ENCODE measurements at regions not wholly inside any gene's neighbourhood (a gene's known extent, or its start where the extent isn't known, plus 50 kb on each side); places are given as distances from the start of the nearest gene placed in this dataset.
A peak's percentile ranks its signal among the peaks of the same experiment; 100 is the strongest.

GRCh38 chr20:6613280-6613861, 154.1 kb upstream of the BMP2 start:
- Histone ChIP-seq H3K4me1 (ENCODE audit: control insufficient read depth, insufficient read depth, low read length) (no peaks in the 10 kb centered on the region), H3K27me3 (ENCODE audit: control insufficient read depth, insufficient read depth) (no peaks in the 10 kb centered on the region), H3K27ac (ENCODE audit: low read length) (no peak overlapping the region), H3K4me3 (ENCODE audit: low read length) (no peak overlapping the region), H3K9me3 (ENCODE audit: control insufficient read depth, low read length) (no peaks in the 10 kb centered on the region)
- 63% methylated on average over 8 of the region's 8 CpGs for WGBS
- DNase-seq (no peak), ATAC-seq (no peak)
- intact Hi-C loops (cut with DNase I) = no loop called here

- no peaks in the 10 kb centered on the region for H3K4me1 ChIP-seq (ENCODE audit: control insufficient read depth, insufficient read depth, low read length)
- ATAC-seq (no peak), DNase-seq (no peak)
- no peaks in the 10 kb centered on the region for H3K9me3 ChIP-seq (ENCODE audit: control insufficient read depth, low read length)
- no peak overlapping the region for H3K4me3 ChIP-seq (ENCODE audit: low read length)
- intact Hi-C loops (cut with DNase I) = no loop called here
- no peak overlapping the region for H3K27ac ChIP-seq (ENCODE audit: low read length)
- H3K27me3 ChIP-seq (ENCODE audit: control insufficient read depth, insufficient read depth) = no peaks in the 10 kb centered on the region
- 47% methylated on average over 1 of the region's 1 CpG for WGBS
Observed at GRCh38 chr20:6612606-6612923, 154.9 kb upstream of the BMP2 start.

GRCh38 chr20:6611911-6612605, 155.4 kb upstream of the BMP2 start:
- Histone ChIP-seq H3K4me1 (ENCODE audit: control insufficient read depth, insufficient read depth, low read length) (no peaks in the 10 kb centered on the region), H3K27ac (ENCODE audit: low read length) (no peak overlapping the region), H3K9me3 (ENCODE audit: control insufficient read depth, low read length) (no peaks in the 10 kb centered on the region), H3K4me3 (ENCODE audit: low read length) (no peak overlapping the region), H3K27me3 (ENCODE audit: control insufficient read depth, insufficient read depth) (no peaks in the 10 kb centered on the region)
- no peak for DNase-seq
- WGBS = 99% methylated on average over 2 of the region's 2 CpGs
- no peak for ATAC-seq
- intact Hi-C loops (cut with DNase I) = no loop called here

- Histone ChIP-seq H3K4me1 (ENCODE audit: control insufficient read depth, insufficient read depth, low read length) (no peaks in the 10 kb centered on the region), H3K9me3 (ENCODE audit: control insufficient read depth, low read length) (no peaks in the 10 kb centered on the region), H3K27ac (ENCODE audit: low read length) (no peak overlapping the region), H3K4me3 (ENCODE audit: low read length) (no peak overlapping the region), H3K27me3 (ENCODE audit: control insufficient read depth, insufficient read depth) (no peaks in the 10 kb centered on the region)
- ATAC-seq = no peak
- 94% methylated on average over 3 of the region's 3 CpGs for WGBS
- intact Hi-C loops (cut with DNase I) = no loop called here
- no peak for DNase-seq
Observed at GRCh38 chr20:6606651-6607050, 160.8 kb upstream of the BMP2 start.

- intact Hi-C loops (cut with DNase I) = no loop called here
Observed at GRCh38 chr20:6605055-6605935, 162.2 kb upstream of the BMP2 start.

GRCh38 chr20:6604179-6604578, 163.3 kb upstream of the BMP2 start:
- no peak for DNase-seq
- Histone ChIP-seq H3K9me3 (ENCODE audit: control insufficient read depth, low read length) (no peaks in the 10 kb centered on the region), H3K27ac (ENCODE audit: low read length) (no peak overlapping the region), H3K4me3 (ENCODE audit: low read length) (no peak overlapping the region), H3K27me3 (ENCODE audit: control insufficient read depth, insufficient read depth) (no peaks in the 10 kb centered on the region), H3K4me1 (ENCODE audit: control insufficient read depth, insufficient read depth, low read length) (no peaks in the 10 kb centered on the region)
- intact Hi-C loops (cut with DNase I) = no loop called here
- WGBS = 94% methylated on average over 3 of the region's 3 CpGs
- ATAC-seq = no peak

More at GRCh38 chr20:6605055-6605935, 162.2 kb upstream of the BMP2 start:
- Histone ChIP-seq H3K4me1 (ENCODE audit: control insufficient read depth, insufficient read depth, low read length) (no peaks in the 10 kb centered on the region), H3K27me3 (ENCODE audit: control insufficient read depth, insufficient read depth) (no peaks in the 10 kb centered on the region), H3K27ac (ENCODE audit: low read length) (no peak overlapping the region), H3K9me3 (ENCODE audit: control insufficient read depth, low read length) (no peaks in the 10 kb centered on the region), H3K4me3 (ENCODE audit: low read length) (no peak overlapping the region)
- 78% methylated on average over 4 of the region's 4 CpGs for WGBS
- ATAC-seq (no peak), DNase-seq (no peak)

GRCh38 chr20:6599876-6600735, 167.4 kb upstream of the BMP2 start:
- H3K4me1 ChIP-seq (ENCODE audit: control insufficient read depth, insufficient read depth, low read length) = no peaks in the 10 kb centered on the region
- H3K27me3 ChIP-seq (ENCODE audit: control insufficient read depth, insufficient read depth) = no peaks in the 10 kb centered on the region
- no peaks in the 10 kb centered on the region for H3K9me3 ChIP-seq (ENCODE audit: control insufficient read depth, low read length)
- no peak overlapping the region for H3K4me3 ChIP-seq (ENCODE audit: low read length)
- ATAC-seq = peak in 1 of 2 donors; percentile 26
- no peak for DNase-seq
- 70% methylated on average over 5 of the region's 5 CpGs for WGBS
- no peak overlapping the region for H3K27ac ChIP-seq (ENCODE audit: low read length)
- intact Hi-C loops (cut with DNase I) = no loop called here

- Histone ChIP-seq H3K4me1 (ENCODE audit: control insufficient read depth, insufficient read depth, low read length) (no peaks in the 10 kb centered on the region), H3K4me3 (ENCODE audit: low read length) (no peak overlapping the region), H3K27ac (ENCODE audit: low read length) (no peak overlapping the region), H3K27me3 (ENCODE audit: control insufficient read depth, insufficient read depth) (no peaks in the 10 kb centered on the region), H3K9me3 (ENCODE audit: control insufficient read depth, low read length) (no peaks in the 10 kb centered on the region)
- DNase-seq (no peak), ATAC-seq (peak; percentile 81 to 82)
- intact Hi-C loops (cut with DNase I) = no loop called here
- WGBS = 3% methylated on average over 4 of the region's 4 CpGs
Observed at GRCh38 chr20:6595704-6596103, 171.8 kb upstream of the BMP2 start.

DNA sequence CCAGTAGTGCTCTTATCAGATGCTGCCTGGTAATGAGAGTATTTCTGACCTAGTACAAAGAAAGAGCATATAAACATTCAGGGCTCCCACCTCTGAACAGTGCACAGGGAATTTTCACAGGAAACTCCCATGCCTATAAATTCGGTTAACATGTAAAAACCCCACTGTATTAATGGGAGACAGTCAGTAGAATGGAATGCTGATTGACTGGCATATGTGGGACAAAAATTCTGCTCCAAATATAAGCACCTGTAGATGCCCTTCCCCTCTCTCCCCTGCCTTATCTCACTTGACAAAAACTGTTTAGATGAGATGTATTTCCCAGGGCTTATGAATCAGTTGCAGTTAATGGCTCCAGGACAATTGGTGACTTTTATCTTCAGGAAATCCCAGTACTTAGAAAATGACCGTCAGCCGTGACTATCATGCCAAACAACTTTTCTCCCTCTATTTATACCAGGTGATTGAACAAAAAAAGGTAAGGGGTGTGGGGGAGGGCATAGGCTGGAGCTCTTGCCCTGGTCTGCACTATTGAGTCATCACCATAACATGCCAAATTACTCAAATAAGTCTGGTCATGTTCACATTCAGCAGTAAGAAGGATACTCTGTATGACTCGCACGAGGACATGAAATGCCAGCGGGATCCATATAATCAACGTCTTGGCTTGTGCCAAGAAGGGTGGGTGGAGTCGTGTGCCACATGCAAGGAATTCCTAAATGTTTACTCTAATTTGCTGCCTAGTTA, 176.4 kb upstream of the BMP2 start:
- Histone ChIP-seq H3K27ac (ENCODE audit: low read length) (no peak overlapping the region), H3K4me1 (ENCODE audit: control insufficient read depth, insufficient read depth, low read length) (no peaks in the 10 kb centered on the region), H3K9me3 (ENCODE audit: control insufficient read depth, low read length) (no peaks in the 10 kb centered on the region), H3K4me3 (ENCODE audit: low read length) (no peak overlapping the region), H3K27me3 (ENCODE audit: control insufficient read depth, insufficient read depth) (no peaks in the 10 kb centered on the region)
- intact Hi-C loops (cut with DNase I) = no loop called here
- 61% methylated on average over 8 of the region's 8 CpGs for WGBS
- DNase-seq (no peak), ATAC-seq (no peak)

GRCh38 chr20:6588296-6588695, 179.2 kb upstream of the BMP2 start:
- intact Hi-C loops (cut with DNase I) = loop anchor here in 1 of 4 donors (10.0 kb wide), 1 partner anchor 227 kb away; no protein-coding TSS in a partner anchor
- no peak overlapping the region for H3K4me3 ChIP-seq (ENCODE audit: low read length)
- peak in 2 of 3 donors; percentile 35 to 58 for DNase-seq
- no peak for ATAC-seq
- H3K27ac ChIP-seq (ENCODE audit: low read length) = no peak overlapping the region
- H3K27me3 ChIP-seq (ENCODE audit: control insufficient read depth, insufficient read depth) = no peaks in the 10 kb centered on the region
- peaks cover 2% of the 10 kb centered on the region for H3K4me1 ChIP-seq (ENCODE audit: control insufficient read depth, insufficient read depth, low read length)
- 31% methylated on average over 2 of the region's 2 CpGs for WGBS
- H3K9me3 ChIP-seq (ENCODE audit: control insufficient read depth, low read length) = no peaks in the 10 kb centered on the region

Data from right cardiac atrium (tissue), 5 donors.